ENCODE measurements at regions not wholly inside any gene's neighbourhood (a gene's known extent, or its start where the extent isn't known, plus 50 kb on each side); places are given as distances from the start of the nearest gene placed in this dataset.

GRCh38 chr4:71132486-71132885 lies 139.0 kb downstream of the DCK start:
- no peak for TF ChIP-seq RAD21 (conservative IDR thresholded peaks at IDR 0.05)
- Histone ChIP-seq H3K9me2 (ENCODE audit: insufficient read depth, low read length) (no peaks in the 10 kb centered on the region), H3K9me3 (ENCODE audit: low read length) (no peaks in the 10 kb centered on the region), H3K27me3 (ENCODE audit: insufficient read depth, low read depth, low read length) (no peaks in the 10 kb centered on the region), H3K9ac (ENCODE audit: low read length) (peak overlapping the region; percentile 62), H3K4me3 (ENCODE audit: low read length) (peak overlapping the region; percentile 42), H3F3A (ENCODE audit: insufficient read depth, low read length, poor library complexity, severe bottlenecking) (peaks cover 6% of the 10 kb centered on the region), H3K79me2 (replicated peaks; ENCODE audit: insufficient read depth, low read length) (no peaks in the 10 kb centered on the region), H3K36me3 (ENCODE audit: insufficient read depth, low read length) (no peaks in the 10 kb centered on the region), H3K27ac (ENCODE audit: low read length) (peak overlapping the region; percentile 94), H2AFZ (ENCODE audit: low read depth, low read length) (no peak overlapping the region), H4K20me1 (ENCODE audit: insufficient read depth) (no peaks in the 10 kb centered on the region), H3K4me2 (ENCODE audit: low read length) (peak overlapping the region; percentile 22)

DNA sequence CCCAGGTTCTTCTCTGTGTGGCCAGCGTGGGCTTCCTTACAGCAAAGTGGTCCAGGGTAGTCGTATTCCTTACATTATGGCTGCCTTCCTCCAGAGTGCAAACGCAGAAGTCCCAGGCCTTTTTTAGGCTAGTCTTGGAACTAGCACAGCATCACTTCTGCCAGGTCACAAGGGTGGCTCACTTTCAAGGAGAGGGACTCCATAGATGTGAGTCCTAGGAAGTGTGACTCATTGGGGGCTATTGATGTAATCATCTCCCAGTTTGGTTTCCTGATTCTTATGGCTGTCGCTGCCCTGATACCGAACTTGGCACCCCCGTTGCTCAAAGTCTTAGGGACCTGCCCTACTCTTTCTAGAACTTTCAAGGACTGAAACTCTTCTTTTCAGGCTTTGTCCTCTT lies 140.0 kb downstream of the DCK start:
- no peak overlapping the region for H3K9ac ChIP-seq (ENCODE audit: low read length)
- H3F3A ChIP-seq (ENCODE audit: insufficient read depth, low read length, poor library complexity, severe bottlenecking), result peaks cover 6% of the 10 kb centered on the region
- no peaks in the 10 kb centered on the region for H3K9me2 ChIP-seq (ENCODE audit: insufficient read depth, low read length)
- H3K9me3 ChIP-seq (ENCODE audit: low read length), result no peaks in the 10 kb centered on the region
- H2AFZ ChIP-seq (ENCODE audit: low read depth, low read length), result no peak overlapping the region
- H3K4me3 ChIP-seq (ENCODE audit: low read length), result no peak overlapping the region
- no peaks in the 10 kb centered on the region for H4K20me1 ChIP-seq (ENCODE audit: insufficient read depth)
- TF ChIP-seq POLR2AphosphoS5 (IDR thresholded peaks at IDR 0.05) (no peak), EP300 (conservative IDR thresholded peaks at IDR 0.05; ENCODE audit: poor library complexity, severe bottlenecking) (no peak), REST (IDR thresholded peaks at IDR 0.05; ENCODE audit: borderline replicate concordance) (no peak), RAD21 (conservative IDR thresholded peaks at IDR 0.05) (no peak), CTCF (IDR thresholded peaks at IDR 0.05; ENCODE audit: poor library complexity, severe bottlenecking) (no peak), TAF1 (IDR thresholded peaks at IDR 0.05; ENCODE audit: low read depth) (no peak), SMC3 (conservative IDR thresholded peaks at IDR 0.05; ENCODE audit: poor library complexity) (no peak), EZH2 (IDR thresholded peaks at IDR 0.05; ENCODE audit: borderline replicate concordance, insufficient read depth, low read length, poor library complexity, severe bottlenecking) (no peak)
- peak overlapping the region; percentile 94 for H3K27ac ChIP-seq (ENCODE audit: low read length)
- no peaks in the 10 kb centered on the region for H3K36me3 ChIP-seq (ENCODE audit: insufficient read depth, low read length)
- no peak overlapping the region for H3K4me2 ChIP-seq (ENCODE audit: low read length)
- no peaks in the 10 kb centered on the region for H3K27me3 ChIP-seq (ENCODE audit: insufficient read depth, low read depth, low read length)
- H3K79me2 ChIP-seq (replicated peaks; ENCODE audit: insufficient read depth, low read length), result no peaks in the 10 kb centered on the region

GRCh38 chr4:71136071-71136470 lies 142.6 kb downstream of the DCK start:
- Histone ChIP-seq H2AFZ (ENCODE audit: low read depth, low read length) (no peak overlapping the region), H3K9me2 (ENCODE audit: insufficient read depth, low read length) (no peaks in the 10 kb centered on the region)

More at GRCh38 chr4:71136071-71136470, 142.6 kb downstream of the DCK start:
- Histone ChIP-seq H3K9ac (ENCODE audit: low read length) (no peak overlapping the region), H3K27me3 (ENCODE audit: insufficient read depth, low read depth, low read length) (no peaks in the 10 kb centered on the region), H4K20me1 (ENCODE audit: insufficient read depth) (no peaks in the 10 kb centered on the region), H3K9me3 (ENCODE audit: low read length) (no peaks in the 10 kb centered on the region), H3K27ac (ENCODE audit: low read length) (no peak overlapping the region), H3K4me2 (ENCODE audit: low read length) (no peak overlapping the region), H3F3A (ENCODE audit: insufficient read depth, low read length, poor library complexity, severe bottlenecking) (no peaks in the 10 kb centered on the region), H3K79me2 (replicated peaks; ENCODE audit: insufficient read depth, low read length) (no peaks in the 10 kb centered on the region), H3K4me3 (ENCODE audit: low read length) (no peak overlapping the region), H3K36me3 (ENCODE audit: insufficient read depth, low read length) (no peaks in the 10 kb centered on the region)
- TF ChIP-seq MXI1 (conservative IDR thresholded peaks at IDR 0.05; ENCODE audit: poor library complexity, severe bottlenecking) (no peak), CTCF (IDR thresholded peaks at IDR 0.05; ENCODE audit: poor library complexity, severe bottlenecking) (no peak), EP300 (conservative IDR thresholded peaks at IDR 0.05; ENCODE audit: poor library complexity, severe bottlenecking) (no peak), REST (IDR thresholded peaks at IDR 0.05; ENCODE audit: borderline replicate concordance) (no peak), POLR2AphosphoS5 (IDR thresholded peaks at IDR 0.05) (no peak), SMC3 (conservative IDR thresholded peaks at IDR 0.05; ENCODE audit: poor library complexity) (no peak)

All from neural cell (in vitro differentiated cells).